GM21529 (cell line): ENCODE measurements at regions not wholly inside any gene's neighbourhood (a gene's known extent, or its start where the extent isn't known, plus 50 kb on each side); places are given as distances from the start of the nearest gene placed in this dataset.

Experiments
- ATAC-seq: cut with Tn5 transposase; IDR thresholded peaks from one replicate; pipeline ENCODE4 v1.9.1; 2021; ENCODE audit not compliant: unreplicated experiment

DNA sequence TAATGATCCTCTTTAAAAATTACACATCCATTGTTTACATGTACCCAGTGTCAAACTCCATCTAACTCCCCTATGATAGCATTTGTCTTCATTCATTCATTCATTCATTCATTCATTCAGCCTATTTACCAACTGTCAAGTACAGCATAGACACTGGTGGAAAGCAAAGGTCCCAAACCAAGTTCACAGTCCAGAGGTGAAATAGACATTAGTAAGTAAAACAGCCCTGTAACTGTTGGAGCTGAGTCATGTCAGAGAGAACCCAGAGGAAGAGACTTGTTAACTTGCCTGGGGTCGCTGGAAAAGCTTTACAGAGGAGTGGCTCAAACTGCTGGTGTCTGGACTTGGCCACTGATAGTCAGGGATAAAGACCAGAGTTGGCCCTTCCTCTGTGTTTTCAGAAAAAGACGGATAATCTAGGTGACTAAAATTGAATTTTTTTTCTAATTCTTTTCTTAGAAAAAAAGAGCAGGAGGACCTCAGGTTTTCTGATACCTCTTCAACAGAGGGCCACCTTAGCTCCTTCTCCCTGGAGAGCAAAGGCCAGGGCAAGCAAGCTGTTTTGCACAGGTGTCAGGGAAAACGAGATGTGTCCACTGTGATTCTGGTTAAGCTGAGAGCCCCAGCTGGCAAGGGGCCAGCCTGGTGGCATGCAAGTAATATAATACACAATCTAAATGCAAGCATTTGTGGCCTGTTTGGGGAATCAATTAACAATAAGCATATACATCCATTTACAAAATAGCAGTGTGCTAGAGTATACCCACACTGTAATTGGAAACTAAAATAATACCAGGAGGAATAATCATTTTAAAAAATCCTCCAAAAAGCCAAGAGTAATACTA, 96.7 kb upstream of the SLC14A2 start:
- no peak for ATAC-seq

DNA sequence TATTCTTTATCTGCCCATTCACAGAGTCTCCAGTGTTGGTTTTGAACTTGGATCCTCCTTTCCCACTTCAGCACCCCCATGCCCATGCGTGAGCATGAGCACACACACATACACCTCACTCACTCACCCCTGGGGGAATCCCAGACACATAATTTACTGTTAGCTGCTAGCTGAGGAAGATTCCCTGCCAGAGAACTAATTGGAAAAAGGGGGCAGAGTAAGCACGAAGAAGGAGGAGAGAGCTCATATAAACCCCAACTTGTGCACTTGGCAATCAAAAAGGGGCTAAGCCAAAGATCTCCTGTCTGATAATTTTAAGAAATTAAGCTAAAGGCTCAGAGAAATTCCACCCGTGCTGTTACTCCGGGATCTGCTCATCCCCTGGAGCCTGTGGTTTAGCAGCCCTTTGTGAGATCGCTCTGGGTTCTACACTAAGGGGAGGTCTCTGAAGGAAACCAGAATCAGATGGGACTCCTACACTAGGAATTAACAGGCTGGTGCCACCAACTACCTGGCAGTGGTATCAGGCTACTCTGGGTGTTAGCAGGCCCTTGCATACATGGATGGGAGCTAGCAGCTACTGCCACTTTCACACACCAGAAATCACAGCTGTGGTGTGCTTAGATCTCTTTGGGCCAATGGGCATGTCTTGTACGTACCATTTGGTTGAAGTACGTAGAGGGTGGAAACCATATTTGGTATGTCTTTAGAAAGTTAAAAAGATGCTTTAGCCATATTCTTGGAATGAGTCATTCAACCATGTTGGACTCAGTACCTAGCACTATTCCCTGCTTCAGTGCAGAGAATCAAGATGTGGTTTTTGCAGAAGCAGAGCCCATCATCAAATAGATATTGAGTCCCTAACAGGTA, 95.6 kb upstream of the SLC14A2 start:
- ATAC-seq, result no peak

DNA sequence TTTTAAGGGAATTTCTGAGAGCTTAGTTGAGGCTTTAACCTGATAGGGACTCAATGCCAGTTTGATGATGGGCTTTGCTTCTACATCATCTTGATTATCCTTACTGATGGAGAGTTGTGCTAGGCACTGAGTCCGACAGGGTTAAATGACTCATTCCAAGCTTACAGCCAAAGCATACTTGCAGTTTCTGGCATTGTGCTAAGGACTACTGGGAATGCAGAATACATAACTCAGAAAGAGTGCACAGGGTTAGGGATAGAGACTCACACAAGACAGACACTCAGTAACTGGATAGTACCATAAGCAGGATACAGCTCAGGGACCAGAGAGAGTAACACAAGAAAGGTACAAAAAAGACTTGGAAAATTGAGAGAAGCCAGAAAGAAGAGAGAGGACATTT, 94.1 kb upstream of the SLC14A2 start:
- no peak for ATAC-seq

DNA sequence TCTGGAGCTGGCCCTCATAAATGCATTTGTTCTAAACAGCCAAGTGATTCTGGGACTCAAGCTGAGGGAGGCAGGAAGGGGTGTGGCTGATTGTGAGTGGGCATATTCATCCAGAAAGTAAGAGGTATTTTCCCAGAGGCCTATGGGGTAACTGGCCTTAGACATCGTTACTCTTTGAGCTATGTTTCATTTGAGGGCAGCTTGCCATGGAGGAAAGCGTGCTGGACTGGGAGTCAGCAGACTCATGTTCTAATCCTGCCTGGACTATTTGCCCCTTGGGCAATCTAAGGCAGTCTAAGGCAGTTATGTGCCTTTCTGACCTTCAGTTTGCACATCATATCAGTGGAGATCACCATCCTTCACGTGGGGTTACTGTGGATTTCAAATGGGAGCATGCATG, 93.5 kb upstream of the SLC14A2 start:
- no peak for ATAC-seq

DNA sequence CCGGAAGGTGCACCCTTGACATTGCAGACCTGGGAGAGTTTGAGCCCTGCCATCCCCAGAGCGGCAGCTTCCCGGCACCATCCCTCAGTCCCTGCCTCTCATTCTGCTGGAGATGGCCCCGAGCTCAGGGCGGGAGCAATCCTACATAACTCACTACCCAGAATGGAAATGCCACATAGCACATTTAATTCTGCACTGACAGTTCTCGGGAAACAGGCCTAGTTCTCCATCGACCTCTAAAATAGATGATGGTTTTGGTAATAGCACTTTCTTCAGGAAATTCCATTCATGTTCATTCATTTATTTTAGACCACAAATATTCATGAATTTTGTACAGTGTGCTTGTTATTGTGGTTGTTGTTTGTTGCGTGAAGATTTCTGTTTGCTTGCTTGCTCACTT, 92.9 kb upstream of the SLC14A2 start:
- ATAC-seq, result no peak

DNA sequence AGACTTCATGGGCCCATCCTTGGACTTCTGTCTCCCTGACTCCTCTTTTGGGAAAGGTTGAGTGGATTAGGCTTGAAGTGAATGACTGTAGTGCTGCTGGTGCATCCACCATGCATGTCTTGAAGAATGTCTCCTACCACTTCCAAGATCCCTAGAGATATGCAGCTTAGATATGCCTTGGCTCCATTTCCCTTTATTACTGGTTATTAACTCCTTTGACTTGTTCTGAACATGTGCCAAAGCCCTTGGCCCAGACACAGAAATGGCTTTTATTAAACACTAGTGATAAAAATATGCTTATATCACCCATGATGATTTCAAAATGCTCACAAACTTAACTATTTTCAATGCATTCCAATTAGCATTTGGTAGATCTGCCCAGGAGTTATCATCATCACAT, 90.0 kb upstream of the SLC14A2 start:
- no peak for ATAC-seq

DNA sequence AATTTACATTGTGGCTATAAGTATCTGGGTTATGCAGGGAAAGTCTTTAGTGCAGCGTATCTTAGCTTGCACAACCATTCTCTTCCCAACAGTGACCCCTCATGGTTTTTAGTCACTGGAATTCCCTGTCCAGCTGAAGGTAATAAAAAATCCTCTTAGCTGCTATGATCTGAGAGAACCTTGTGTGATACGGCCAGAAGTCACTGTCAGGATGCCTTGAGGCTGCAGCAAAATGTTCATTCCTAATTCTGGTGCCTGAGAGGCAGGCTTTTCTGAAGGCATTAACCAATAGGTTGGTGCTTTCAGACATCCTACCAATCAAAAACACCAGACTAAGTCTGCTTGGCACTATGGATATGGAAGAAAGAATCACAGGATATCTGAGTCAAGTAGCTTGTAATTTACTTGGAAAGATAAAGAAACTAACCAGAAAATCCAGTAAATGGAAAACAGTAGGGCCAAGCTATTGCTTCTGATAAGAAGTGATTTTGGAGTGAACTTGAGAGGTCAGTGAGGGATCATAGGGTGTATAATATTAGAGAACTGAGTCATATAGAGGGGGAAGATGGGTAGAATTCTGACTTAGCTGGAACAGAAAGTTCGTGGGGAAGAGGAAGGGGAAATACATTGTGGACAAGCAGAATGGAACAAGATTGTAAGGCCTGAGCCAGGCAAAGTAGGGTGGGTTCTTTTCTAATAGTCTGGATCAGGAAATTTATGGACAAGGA, 89.0 kb upstream of the SLC14A2 start:
- no peak for ATAC-seq

DNA sequence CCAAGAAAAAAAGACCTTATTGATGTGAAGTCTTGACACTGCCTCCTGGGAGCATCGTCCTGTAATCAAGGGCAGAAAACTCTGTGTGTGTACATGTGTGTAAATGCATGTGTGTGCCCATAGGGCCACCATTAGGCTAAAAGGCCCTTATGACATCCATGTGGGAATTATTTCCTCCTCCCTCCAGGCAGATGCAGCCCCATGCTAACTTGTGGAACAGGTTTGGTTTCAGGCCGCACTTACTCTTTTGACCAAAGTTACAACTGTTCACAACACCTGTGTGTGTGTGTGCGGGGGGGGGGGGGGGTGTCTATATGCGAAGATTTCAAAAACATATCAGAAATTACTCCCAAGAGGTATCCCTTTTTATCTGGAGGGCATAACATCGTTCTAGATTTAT, 87.4 kb upstream of the SLC14A2 start:
- no peak for ATAC-seq

DNA sequence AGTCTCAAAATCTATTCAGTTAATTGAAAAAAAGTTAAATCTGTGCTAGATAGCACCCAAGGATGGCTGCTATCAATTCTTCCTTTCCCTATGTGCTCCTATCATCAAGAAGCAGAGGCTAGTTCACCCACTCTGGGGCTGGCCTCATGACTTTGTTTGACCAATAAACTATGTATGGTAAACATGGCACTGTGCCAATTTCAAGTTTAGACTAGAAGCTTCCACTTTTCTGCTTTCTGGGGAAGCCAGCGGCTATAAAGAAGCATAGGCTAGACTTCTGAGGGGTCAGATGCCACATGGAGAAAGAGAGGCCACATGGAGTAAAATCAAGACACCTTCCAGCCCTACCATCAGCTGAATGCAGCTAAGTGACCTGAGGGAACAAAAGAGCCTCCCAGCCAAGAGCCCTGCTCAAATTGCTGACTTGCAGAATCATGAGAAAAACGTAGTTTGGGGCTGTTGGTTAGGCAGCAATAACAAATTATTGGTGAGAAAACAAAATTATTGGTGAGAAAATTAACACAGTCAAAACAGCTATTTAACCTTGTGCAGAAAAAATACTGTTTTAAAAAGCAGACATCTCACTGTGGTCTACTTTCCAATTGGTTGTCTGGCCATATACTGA, 86.5 kb upstream of the SLC14A2 start:
- ATAC-seq, result no peak

DNA sequence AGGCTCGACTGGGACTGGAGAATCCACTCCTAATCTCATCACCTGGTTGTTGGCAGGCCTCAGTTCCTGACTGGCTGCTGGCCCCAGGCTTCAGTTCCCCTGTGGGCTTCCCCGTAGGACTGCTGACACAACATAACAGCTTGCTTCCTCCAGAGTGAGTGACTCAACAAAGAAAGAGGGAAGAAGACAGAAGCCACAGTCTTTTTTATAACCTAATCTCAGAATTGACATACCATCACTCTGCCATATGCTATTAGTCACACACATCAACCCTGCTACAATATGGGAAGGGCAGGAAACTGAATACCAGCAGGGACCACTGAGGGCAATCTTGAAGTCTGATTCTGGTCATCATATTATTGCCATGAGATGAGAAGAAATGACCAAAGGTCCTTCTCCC, 76.8 kb upstream of the SLC14A2 start:
- ATAC-seq, result no peak

DNA sequence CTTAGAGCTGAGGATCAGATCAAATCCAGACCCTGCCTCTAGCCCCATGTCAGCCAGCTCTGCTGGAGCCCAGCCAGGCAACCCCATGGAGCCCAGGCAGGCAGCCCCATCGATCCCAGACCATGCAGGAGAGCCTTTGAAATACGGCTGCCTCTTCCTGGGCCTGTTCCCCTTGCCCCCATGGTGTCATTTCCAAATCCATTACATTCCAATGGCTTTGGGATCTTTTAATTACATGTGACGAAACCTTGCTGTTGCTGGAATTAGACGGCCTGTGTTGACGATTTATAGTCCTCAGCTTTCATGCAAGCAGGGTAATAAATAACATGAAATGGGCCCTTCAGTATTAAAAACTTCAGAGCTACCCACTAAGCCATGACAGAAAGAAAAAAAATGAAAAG, 75.8 kb upstream of the SLC14A2 start:
- ATAC-seq, result no peak

DNA sequence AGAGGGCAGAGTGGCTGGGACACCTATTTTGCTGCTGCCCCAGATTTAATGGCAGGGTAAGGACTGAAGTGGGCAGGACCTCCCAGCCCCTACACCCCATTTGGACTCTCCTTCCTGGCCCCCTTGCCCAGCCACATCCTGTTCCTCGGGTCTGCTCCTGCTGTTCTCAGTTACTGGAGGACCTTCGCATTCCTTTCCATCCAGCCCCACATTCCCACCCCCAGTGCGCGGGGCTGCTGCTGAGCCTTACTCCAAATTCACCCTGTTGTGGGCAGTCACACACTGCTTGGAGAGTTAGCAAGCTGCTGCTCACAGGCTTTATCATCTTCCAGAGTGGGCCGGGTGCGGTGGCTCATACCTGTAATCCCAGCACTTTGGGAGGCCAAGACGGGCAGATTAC, 75.2 kb upstream of the SLC14A2 start:
- no peak for ATAC-seq

DNA sequence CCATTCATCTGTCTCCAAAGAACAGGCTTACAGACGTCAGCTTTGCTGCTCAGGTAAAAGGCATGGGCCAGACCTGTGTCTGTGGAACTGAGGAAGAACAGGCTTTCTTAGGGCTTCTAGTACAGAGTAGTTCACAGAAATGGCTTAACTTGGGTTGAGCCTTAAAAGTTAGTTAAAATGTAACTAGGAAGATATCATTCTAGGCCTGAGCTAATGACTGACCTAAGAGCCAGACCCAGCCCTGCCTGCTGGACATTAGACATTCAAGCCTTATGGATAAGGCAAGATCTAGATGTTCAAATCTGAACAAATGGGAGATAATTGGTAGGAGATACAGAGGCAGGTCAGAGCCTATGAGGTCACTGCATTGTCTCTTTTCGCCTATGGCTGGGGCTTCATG, 73.9 kb upstream of the SLC14A2 start:
- ATAC-seq, result no peak

DNA sequence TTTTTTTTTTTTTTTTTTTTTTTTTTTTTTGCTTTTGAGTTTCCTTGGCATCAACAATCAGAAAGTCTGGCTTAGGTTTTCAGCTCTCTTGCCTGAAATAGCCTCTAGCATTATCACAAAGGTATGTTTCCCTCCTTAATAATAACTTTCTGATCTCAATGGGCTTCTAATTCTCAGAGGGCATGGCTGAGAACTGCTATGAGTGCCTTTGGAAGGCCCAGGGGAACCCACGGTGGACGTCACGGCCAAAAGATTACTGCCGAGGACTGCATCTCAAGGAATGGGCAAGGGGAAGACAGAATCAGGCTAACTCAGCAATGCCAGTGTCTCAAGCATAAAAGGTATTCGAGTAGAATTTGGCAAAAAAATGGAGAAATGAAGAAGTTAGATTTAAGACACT, 73.2 kb upstream of the SLC14A2 start:
- ATAC-seq, result no peak

DNA sequence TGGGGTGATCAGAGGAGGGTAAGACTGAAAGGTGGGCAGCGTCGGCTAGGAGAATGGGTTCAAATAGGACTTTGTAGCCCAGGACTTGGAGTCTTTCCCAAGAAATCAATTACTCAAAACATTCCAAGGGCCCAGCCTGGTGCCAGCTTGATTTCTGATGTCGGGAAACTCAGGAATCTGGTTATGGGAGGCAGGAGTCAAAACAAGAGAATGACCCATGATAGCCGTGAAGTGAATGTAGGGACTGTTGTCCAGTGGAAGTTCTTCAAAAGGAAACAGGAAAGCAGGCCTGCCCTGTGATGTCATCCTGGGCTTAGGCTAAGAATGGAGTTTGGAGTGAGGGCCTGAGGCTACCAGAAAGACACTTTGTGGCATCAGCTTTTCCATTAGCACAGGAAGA, 67.4 kb upstream of the SLC14A2 start:
- ATAC-seq, result no peak

DNA sequence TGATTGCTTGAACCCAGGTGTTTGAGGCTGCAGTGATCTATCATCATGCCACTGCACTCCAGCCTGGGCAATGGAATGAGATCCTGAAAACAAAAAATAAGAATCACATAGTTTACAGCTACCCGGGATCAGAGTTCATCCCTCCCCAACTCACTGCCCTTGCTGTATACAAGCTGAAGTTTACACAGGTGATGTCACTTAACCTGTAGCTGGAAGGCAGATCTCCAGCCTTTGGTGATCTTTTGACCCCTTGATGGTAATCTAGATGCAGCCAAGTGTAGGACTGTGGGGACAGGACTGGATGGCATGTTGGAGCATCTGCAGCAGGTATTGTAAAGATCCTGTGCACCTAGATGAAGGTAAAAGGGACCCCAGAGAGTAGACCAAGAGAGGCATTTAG, 66.7 kb upstream of the SLC14A2 start:
- no peak for ATAC-seq

DNA sequence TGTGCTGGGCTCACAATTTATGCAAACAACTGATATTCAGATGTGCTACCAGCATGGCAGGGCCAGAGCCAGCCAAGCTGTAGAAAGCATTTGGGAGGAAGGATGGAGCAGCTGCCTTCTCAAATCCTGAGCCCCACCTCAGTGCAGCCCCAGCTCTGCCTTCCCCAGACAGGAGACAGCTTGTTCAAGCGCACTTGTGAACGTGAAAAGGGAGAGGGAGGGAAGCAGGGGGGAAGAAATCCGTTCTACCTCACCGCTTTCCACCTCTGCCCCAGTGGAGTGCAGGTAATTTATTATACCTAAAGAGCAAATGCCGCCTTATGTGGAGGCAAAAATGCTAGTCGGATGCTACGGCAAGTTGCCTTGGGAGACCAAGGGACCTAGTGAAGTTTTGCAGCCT, 66.0 kb upstream of the SLC14A2 start:
- no peak for ATAC-seq

DNA sequence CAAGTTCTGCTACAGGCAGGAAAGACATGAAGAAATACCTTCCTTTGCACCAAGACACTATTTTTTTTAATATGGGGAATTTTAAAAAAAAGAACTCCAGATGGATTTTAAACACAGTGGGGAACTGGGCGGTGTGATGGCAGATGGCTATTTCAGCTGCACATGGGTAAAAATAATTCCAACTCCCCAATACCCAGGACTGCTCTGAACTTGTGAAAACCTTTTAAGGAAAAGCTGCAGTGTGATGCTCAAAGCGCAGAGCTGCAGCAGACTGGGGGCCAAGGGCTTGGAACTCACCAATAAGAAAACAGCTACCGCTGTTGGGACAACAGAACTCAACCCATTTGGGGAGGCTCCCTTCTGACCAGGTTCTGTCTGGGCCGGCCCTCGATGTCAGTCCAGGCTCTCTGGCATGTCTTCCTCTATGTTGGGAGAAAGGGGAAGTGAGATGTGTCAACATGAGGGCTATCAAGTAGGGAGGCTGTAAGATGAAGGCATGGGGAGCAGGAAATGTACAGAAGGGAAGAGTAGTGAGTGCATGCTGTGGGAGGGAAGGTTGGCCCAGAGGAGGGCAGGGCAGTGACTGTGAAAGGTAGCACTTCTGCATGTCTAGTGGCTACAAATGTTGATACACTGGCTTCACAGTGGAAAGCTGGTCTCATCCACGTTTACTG, 64.0 kb upstream of the SLC14A2 start:
- no peak for ATAC-seq

DNA sequence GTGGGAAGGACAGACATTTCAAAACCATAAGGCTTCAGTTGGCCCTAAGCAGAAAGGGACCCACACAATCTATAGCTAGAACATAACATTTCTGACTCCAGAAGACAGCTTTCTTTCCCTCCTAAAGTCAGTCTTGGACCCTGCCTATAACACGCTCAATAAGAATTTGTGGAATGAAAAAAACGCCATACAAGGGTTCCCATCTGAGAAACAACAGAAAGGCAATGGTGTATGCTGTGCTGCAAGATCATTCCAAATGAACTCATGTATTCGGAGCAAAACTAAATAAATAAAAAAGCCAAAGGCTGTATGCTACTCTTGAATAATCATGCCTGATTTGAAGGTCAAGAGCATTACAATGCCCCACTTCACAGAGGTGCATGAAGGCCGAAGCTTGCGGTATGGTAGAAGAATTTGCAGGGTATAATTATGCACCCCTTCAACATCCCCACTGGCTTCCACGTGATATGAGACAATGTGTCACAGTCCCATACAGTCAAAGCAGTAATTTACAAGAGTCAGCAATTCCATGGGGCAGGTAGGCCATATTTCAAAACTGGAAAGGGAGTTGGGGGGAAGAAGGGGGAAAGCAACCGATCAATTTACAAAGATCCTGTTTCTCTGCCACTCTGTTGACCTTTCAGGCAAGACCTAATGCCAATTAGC, 61.4 kb upstream of the SLC14A2 start:
- no peak for ATAC-seq

DNA sequence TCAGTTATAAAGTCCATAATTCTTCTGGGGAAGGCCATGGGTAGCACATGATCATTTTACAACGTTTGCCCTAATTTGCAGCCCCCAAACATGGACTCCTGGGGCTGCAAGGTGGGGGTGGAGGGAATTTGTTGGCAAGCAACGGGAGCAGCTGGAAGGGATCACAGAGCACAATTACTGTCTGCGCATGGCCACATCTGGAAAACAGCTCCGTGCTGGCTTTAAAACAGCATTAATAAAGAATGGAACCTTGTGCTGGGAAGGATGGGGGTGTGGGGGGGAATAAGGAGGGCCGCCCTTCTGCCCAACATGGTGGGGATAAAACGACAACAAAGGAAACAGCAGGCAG, 60.9 kb upstream of the SLC14A2 start:
- ATAC-seq, result no peak
